NCI-H1048 (cell line): ENCODE measurements at regions not wholly inside any gene's neighbourhood (a gene's known extent, or its start where the extent isn't known, plus 50 kb on each side); places are given as distances from the start of the nearest gene placed in this dataset.
"Not testable (repeated sequence)": the region's sequence is repeated elsewhere in the genome, so short reads cannot be mapped to it uniquely, and the experiment has no call there.

Source experiments
- DNase-seq: peaks from one replicate; lab custom pipeline; 2025; lab: John Stamatoyannopoulos, UW

DNA sequence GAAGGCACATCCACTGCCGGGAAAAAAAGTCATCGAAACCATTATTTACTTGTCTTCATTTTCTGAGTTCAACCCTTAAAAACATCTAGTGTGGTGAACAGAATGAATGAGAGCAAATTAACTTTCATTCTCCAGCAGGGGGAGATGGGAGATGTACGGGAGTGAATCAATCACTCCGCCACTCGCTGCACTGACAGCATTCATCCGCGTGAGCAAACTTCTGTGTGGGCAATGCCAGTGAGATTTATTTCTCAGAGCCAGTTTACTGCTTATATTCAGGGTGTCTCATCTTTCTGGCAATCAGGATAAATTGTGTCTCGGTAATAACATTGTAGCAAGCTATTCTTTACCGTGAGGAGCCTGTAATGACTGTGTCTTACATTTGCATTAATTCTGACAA lies 463.6 kb upstream of the MIS18BP1 start:
- no peak for DNase-seq

DNA sequence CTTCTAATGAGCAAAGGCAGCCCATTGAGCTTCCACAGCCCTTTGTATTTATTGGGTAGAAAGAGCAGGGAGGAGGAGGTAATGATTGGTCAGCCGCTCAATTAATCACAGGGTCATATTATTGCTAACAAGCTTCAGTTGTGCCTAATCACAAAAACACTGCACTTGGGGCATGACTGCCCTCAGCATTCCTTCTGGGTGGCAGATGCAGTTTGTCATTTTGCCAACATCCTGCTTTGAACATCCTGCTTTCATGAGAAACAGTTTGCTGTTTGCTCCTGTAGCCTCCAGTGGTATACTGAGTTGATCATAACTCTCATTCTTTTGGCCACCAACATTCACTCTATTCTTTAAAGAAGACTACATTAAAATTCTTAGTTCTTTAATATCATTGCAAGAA lies 462.9 kb upstream of the MIS18BP1 start:
- no peak for DNase-seq

DNA sequence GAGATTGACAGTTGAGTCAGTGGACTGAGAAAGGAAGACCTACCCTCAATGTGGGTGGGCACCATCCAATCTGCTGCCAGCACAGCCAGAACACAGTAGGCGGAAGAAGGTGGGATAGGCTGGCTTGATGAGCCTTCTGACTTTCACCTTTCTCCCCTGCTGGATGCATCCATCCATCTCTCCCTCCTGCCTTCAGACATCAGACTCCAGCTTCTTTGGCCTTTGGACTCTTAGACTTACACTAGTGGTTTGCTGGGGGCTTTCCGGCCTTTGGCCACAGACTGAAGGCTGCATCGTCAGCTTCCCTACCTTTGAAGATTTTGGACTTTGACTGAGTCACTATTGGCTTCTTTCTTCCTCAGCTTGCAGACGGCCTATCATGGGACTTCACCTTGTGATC lies 456.5 kb upstream of the MIS18BP1 start:
- DNase-seq: no peak

DNA sequence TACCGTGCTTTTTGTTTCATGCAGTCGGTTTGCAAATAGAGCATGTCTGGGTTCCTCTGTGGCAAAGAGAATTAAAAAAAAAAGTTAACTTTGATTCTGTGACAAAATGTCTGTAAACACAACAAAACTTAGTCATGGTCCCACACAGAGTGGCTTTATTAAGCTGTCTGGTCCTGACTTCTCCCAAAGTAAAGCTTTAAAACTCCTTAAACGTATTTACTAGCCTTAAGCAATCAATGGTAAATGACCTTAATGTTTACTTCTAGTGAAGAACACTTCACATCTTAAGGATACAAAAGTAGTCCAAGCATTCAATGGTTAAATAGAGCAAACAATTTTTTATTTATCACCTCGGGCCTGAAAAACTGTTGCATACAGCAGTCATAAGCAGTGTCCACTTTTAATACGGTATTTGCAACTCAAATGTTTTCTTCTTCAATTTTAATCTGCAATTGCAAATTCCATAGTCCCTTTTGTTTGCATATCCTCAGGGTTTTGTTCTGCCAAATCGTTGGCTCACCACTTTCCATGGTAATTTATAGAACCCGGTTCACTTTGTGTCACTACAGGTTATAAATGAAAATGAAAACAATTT lies 453.0 kb upstream of the MIS18BP1 start:
- DNase-seq: peak; percentile 87

DNA sequence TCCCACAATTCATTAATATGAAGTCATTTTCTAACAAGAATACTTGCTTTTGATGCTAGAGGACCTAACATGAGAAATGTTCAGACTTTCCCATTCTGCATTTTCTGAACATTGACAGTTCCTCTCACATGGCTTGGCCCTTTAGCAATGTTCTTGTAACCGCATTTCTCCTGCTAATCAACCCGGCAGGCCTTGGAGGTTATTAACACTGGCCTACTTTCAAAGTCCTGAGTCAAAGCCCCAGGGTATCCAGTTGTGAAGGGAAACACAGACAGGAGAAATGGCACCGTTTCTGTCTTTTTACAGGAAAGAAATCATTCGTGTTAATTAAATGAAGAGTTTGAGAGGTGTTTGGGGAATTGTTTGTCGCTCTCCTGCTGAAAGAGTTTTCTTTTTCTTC lies 446.5 kb upstream of the MIS18BP1 start:
- no peak for DNase-seq

DNA sequence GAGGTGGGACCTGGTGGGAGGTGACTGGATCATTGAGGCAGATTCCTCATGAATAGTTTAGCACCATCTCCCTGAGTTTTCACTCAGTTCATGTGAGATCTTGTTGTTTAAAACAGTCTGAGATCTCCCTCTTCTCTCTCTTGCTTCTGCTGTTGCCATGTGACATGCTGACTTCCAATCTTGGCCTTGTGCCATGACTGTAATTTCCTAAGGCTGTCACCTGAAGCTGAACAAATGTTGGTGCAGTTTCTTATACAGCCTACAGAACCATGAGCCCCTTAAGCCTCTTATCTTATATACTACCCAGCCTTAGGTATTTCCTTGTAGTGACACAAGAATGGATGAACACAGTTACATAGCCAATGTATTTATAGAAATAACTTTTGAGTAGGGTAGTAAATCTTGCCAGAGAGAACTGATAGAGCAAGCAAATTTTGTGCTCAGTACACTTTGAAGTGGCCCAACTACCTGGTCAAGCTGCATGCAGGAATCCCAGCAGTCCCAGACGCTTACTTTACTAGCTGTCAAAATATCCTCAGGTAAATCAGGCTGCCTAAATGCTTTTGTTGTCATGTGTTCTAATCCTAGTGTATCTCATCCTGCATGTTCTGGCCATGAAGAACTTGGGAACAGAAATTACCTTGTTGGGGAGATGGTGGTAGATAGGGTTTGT lies 445.6 kb upstream of the MIS18BP1 start:
- no peak for DNase-seq

DNA sequence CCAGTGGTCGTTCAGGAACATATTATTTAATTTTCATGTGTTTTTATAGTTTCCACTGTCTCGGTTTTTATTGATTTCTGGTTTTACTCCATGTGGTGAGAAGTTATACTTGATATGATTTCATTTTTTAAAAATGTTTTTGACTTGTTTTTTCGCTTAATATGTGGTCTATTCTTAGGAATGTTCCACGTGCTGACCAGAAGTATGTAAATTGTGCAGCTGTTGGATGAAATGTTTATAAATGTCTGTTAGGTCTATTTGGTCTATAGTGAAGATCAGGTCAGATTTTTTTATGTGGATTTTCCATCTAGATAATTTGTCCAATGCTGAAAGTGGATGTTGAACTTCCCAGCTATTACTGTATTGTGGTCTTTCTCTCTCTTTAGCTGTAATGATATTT lies 433.8 kb upstream of the MIS18BP1 start:
- DNase-seq: no peak

DNA sequence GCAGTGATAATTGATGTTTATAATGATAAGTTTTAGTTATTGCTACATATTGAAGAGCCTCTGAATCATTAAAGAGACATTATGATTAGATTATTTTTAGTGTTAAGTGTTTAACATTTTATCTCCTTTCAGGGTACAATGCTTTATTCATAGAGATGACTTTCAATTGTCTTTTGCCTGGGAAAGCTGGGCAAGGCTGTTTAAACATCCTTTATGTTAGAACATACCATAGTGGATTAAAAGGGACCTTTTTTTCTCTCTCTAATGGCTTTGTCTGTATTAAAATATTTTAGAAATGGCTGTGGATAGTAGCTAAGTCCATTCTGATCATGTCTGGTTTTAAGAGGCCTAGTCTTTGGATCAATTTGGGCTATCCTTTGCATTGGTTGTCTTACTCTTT lies 427.5 kb upstream of the MIS18BP1 start:
- DNase-seq: no peak

DNA sequence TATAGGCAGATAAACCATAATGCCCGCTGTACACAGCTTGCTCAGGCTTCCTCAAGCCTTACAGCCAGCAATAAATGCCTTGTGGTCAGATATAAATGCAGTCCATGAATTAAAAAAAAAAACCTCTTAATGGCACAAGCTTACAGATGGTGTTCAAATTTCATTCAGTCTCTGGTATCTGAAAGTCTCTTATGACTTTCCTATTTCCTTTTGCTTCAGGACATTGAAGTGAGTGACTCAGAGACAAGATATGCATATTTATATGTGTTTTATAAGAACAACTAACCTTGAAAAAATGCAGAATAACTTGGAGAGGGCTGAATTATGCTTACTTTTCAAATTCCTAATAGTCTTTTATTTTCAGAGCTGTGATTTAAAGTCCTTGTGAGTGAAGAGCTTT lies 426.9 kb upstream of the MIS18BP1 start:
- DNase-seq: no peak

DNA sequence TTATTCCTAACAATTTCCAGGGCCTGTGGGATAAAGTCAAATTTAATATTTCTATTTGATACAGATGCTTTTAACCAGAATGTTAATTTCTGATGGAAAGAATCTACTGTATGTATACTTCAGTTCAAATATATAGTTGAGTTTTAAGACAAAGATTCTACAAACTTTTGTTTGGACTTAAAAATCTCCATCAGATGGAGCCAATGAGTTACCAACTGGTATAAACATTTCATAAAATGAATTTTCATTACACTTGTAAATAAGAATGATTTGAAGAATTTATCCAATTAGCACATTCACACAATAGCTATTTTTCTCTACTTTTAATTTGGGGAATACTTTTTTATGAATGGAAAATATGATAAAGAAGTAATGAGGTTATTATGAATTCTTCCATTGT lies 425.2 kb upstream of the MIS18BP1 start:
- DNase-seq: no peak

DNA sequence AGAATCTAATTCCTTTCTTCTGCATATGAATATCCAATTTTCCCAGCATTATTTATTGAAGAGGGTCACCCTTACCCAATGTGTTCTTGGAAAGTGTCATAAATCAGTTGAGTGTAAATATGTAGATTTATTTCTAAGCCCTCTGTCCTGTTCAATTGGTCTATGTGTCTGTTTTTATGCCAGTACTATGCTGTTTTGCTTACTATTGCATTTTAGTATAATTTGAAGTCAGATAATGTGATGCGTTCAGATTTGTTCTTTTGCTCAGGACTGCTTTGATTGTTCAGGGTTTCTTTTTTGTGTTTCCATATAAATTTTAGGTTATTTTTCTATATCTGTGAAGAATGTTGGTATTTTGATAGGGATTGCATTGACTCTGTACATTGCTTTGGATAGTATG lies 420.4 kb upstream of the MIS18BP1 start:
- no peak for DNase-seq

DNA sequence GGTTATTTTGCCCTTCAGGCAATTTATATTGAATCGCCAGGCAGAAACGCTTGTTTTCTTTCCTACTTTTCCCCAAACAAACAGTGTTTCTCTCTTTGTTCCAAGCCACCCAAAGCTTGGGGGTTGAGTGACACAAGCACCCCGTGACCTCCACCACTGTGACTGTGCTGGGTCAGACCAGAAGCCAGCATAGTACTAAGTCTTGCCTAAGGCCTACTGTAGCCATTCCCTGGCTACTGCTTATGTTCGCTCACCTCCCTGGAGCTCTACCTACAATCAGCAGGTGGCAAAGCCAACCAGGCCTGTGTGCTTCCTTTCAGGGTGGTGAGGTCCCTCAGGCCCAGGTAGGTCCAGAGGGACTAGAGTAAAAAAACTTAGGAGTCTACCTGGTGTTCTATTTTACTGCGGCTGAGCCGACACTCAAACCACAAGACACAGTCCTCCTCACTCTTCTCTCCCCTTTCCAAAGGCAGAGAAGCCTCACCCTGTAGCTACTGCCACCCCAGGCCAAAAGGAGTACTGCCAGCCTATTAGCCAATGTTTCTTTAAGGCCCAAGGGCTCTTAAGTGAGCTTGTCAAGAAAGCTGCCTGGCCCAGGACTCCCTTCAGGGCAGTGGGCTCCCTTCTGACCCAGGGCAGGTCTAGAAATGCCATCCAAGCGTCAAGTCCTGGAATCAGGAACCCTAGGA lies 411.8 kb upstream of the MIS18BP1 start:
- DNase-seq: no peak

DNA sequence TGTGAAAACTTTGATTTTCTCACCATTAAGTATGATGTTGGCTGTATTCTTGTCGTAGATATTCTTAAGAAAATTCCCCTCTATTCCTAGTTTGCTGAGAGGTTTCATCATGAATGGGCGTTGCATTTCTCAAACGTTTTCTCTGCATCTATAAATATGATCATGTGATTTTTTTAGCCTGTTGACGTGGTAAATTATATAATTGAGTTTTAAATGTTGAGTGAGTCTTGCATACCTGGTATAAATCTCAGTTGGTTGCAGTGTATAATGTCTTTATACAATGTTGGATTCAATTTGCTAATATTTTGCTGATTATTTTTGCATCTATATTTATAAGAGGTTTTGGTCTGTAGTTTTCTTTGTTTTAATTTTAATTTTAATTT lies 405.9 kb upstream of the MIS18BP1 start:
- DNase-seq: no peak

DNA sequence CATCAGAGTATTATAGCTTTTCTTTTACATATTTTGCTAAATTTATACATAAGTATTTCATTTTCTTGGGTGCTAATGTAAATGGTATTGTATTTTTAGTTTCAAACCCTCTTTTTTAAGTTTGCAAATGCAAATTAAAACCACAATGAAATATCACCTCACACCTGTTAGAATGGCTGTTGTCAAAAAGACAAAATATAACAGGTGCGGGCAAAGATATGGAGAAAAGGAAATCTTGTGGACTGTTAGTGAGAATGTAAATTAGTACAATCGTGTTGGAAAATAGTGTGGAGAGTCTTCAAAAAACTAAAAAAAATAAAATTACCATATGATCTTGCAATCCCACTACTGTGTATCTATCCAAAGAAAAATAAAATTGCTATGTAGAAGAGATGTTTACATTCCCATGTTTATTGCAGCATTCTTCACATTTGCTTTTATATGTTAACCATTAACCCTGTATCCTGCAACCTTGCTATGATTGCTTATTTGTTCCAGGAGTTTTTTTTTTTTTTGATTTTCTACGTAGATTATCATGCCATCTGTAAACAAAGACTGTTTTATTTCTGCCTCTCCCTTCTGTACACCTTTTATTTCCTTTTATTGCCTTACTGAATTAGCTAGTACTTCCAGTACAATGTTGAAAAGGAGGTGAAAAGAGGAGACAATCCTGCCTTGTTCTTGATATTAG lies 405.4 kb upstream of the MIS18BP1 start:
- DNase-seq: no peak

DNA sequence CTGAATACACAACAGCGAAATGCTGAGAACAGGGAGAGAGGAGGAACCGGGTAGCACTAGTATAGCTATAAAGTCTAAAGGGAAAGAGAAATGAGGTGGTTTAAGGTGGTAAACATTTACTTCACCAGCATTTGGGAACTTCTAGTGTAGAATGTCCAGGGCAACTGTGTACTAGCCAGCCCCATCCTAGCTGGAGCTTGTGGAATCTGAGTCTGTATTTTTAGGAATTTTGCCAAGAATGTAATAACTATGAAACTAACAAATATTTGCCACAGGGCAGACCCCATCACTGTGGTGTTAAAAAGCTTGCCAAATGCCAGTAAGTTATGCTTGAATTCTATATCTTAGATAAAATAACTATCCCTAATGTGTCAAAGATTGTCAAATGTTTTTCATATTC lies 398.9 kb upstream of the MIS18BP1 start:
- DNase-seq: no peak

DNA sequence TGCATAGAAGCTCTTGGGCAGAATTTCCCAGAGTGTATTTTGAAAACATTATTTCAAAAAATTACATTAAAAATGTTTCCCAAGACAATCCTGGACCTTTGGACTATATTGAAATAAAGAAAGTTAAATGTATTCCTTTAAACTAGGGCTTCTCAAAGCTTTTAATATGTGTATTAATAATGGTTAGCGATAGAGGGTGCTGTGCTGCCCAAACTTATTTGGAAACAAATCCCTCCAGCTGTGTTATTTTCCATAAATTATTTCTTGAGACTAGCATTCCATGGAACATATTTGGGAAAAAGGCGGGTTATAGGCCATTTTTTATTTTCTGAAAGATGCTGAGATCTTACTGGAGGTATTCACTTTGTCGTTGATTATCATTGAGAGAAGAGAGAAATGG lies 397.8 kb upstream of the MIS18BP1 start:
- no peak for DNase-seq

DNA sequence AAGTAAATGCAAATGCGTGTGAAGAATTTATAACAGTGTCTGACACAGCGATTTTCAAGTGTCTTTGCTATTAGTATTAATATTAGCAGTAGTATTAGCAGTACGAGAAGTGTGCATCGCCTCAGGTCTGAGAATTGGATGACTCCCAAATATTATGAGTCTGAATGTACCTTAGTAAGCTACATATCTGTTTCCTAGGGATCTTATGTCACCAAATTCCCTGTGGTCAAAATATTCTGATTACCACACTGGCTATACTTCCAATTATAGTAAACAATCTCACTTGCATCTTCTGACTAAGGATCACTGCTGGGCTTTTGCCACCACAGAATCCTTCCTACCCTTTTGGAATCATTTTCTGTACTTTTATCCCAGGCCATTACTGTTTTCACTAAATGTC lies 396.0 kb upstream of the MIS18BP1 start:
- no peak for DNase-seq

DNA sequence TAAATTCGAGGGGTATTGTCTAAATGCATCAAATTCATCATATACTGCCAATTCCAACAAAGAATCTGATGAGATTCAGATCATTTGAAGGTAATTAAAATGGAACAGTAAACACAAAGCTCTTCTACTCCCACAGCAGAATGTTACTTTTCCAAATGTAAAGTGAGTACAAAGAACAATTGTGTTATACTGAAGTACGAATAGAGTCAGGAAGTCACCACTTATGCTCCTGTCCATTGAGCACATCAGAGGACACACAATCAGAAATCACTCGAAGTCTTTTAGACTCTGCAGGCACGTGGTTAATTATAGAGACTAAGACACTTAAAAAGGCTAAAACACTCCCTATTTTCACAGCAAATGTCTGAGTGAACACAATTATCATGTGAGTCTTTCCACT lies 388.5 kb upstream of the MIS18BP1 start:
- no peak for DNase-seq

DNA sequence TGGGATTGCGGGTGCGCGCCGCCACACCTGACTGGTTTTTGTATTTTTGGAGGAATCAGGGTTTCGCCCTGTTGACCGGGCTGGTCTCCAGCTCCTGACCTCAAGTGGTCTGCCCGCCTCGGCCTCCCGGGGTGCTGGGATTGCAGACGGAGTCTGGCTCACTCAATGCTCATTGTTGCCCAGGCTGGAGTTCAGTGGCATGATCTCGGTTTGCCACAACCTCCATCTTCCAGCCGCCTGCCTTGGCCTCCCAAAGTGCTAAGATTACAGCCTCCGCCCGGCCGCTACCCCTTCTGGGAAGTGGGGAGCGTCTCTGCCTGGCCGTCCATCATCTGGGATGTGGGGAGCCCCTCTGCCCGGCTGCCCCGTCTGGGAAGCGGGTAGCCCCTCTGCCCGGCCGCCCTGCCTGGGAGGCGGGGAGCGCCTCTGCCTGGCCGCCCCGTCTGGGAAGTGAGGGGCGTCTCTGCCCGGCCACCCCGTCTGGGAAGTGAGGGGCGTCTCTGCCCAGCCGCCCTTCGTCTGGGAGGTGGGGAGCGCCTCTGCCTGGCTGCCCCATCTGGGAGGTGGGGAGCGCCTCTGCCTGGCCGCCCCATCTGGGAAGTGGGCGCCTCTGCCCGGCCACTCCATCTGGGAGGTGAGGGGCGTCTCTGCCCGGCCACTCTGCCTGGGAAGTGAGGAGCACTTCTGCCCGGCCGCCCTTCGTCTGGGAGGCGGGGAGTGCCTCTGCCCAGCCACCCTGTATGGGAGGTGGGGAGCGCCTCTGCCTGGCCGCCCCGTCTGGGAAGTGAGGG lies 381.8 kb upstream of the MIS18BP1 start:
- DNase-seq: not testable (repeated sequence)

DNA sequence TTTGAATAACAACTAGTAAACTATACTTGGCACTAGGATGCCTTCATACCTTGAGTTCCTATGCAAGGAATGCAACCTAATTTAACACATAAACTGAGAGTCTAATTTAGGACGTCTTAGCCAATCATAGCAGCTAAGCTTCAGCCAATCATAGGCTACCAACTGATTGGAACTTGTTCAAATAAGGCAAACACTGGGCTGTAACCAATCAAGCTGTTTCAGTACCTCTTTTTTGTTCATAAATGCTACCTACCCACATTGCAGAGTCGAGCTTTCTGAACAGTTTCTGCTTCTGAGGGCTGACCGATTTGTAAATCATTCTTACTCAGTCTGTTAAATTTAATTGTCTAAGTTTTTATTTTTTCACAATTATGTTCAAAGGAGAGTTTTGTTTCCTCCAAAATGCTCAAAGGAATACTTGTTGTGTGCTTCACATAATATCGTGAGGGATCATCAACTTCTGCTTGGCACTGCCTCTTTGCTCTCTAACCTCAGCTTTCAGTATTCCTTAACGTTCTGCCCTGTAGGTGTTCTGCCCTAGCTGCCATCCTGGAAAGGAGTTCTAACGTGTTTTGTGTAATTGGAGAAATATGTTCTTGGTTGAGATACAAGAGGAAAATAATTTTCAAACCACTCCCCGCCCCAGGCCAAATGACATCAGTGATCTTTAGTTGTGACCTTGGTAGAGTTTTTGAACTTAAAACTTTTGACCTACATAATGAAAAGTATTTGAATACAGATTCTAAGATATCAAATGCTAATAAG lies 380.4 kb upstream of the MIS18BP1 start:
- no peak for DNase-seq

DNA sequence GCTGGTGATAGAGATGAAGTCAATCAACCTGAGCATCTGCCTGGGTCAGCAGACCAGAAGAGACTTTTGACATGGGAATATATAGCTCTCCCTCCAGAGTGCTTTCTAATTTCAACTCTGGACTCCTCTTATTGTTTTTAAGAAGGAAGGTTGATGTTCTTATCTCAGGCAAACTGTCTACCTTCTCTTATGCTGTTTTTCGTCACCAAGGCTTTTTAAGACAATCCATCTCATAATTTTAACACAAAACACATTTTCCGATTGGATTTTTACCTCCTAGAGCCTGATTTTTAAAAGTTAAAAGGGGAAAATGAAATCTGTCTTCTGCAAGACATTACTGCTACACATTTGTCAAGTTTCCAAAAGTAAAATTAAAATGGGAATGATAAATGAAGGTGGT lies 368.7 kb upstream of the MIS18BP1 start:
- no peak for DNase-seq

DNA sequence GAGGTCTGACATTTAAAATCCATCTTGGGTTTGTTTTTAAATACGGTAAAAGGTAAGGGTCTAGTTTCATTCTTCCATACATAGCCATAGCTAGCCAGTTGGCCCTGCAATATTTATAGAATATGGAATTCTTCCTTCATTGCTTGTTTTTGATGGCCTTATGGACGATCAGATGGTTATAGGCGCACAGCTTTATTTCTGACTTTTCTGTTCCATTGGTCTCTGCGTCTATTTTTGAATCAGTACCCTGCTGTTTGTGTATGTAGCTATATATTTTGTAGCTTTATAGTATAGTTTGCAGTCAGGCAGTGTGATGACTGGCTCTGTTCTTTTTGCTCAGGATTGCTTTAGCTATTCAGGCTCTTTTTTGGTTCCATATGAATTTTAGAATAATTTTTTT lies 366.8 kb upstream of the MIS18BP1 start:
- no peak for DNase-seq
